WTC11 (cell line): ENCODE measurements at regions not wholly inside any gene's neighbourhood (a gene's known extent, or its start where the extent isn't known, plus 50 kb on each side); places are given as distances from the start of the nearest gene placed in this dataset.

Experiments
- ATAC-seq: fragments of 200-7000 bp; cut with Tn5 transposase; 2 replicates; pipeline ENCODE4 v1.10.0; 2021; ENCODE audit warnings: mild to moderate bottlenecking, moderate library complexity
- CTCF ChIA-PET: fragments of 300-600 bp; sonication (Branson Sonifier 250); formaldehyde crosslinking; loops from one replicate; lab custom pipeline; 2021; ENCODE audit warnings: antibody characterized with exemption; lab: Charles Lee
- POLR2A ChIA-PET: fragments of 350-600 bp; sonication (Branson Sonifier 250); formaldehyde crosslinking; loops from one replicate; lab custom pipeline; 2021; ENCODE audit warnings: antibody characterized with exemption; lab: Charles Lee
- DNase-seq: peaks from one replicate; pipeline ENCODE4 v3.0.0; 2021; ENCODE audit warnings: low spot score
- H3K27ac Mint-ChIP-seq: 2 replicates; pipeline ENCODE4 v1.8.0; 2021; ENCODE audit warnings: mixed read lengths
- H3K27me3 Mint-ChIP-seq: 2 replicates; pipeline ENCODE4 v1.8.0; 2021; ENCODE audit warnings: low read depth, mild to moderate bottlenecking, moderate library complexity, mixed read lengths
- H3K36me3 Mint-ChIP-seq: 2 replicates; pipeline ENCODE4 v1.8.0; 2021; ENCODE audit warnings: mixed read lengths
- H3K4me1 Mint-ChIP-seq: 2 replicates; pipeline ENCODE4 v1.8.0; 2022; ENCODE audit warnings: mixed read lengths
- H3K4me3 Mint-ChIP-seq: 2 replicates; pipeline ENCODE4 v1.8.0; 2021; ENCODE audit warnings: mild to moderate bottlenecking, moderate library complexity, mixed read lengths
- H3K9me3 Mint-ChIP-seq: 2 replicates; pipeline ENCODE4 v1.8.0; 2021; ENCODE audit warnings: mixed read lengths
- ATF1 ChIP-seq: sonication (generic); formaldehyde crosslinking; IDR thresholded peaks from 2 replicates; pipeline ENCODE4 v1.8.1; 2023; ENCODE audit warnings: mild to moderate bottlenecking, moderate library complexity, missing genetic modification reagents
- ELF4 ChIP-seq: sonication (generic); formaldehyde crosslinking; IDR thresholded peaks from 2 replicates; pipeline ENCODE4 v1.8.1; 2022; ENCODE audit warnings: low read depth, mild to moderate bottlenecking, moderate library complexity, missing genetic modification reagents
- ETV6 ChIP-seq: sonication (generic); formaldehyde crosslinking; IDR thresholded peaks from 2 replicates; pipeline ENCODE4 v1.8.1; 2022; ENCODE audit warnings: mild to moderate bottlenecking, missing genetic modification reagents
- FOXP1 ChIP-seq: sonication (generic); formaldehyde crosslinking; IDR thresholded peaks from 2 replicates; pipeline ENCODE4 v1.8.0; 2022; ENCODE audit warnings: missing genetic modification reagents, mild to moderate bottlenecking, moderate library complexity, borderline replicate concordance
- PRRX2 ChIP-seq: fragments of 250-450 bp; sonication (Bioruptor Pico); IDR thresholded peaks from 2 replicates; pipeline ENCODE4 v1.8.0; 2021; ENCODE audit warnings: mild to moderate bottlenecking
- SMAD3 ChIP-seq: sonication (generic); formaldehyde crosslinking; IDR thresholded peaks from 2 replicates; pipeline ENCODE4 v1.8.0; 2022; ENCODE audit warnings: missing genetic modification reagents, mild to moderate bottlenecking, borderline replicate concordance
- TF ChIP-seq, protein P1 (sequence below): sonication (generic); formaldehyde crosslinking; IDR thresholded peaks from 2 replicates; pipeline ENCODE4 v1.8.1; 2023; ENCODE audit warnings: mild to moderate bottlenecking, missing genetic modification reagents
- TF ChIP-seq, protein P2 (sequence below): fragments of 250-450 bp; sonication (Bioruptor Pico); IDR thresholded peaks from 2 replicates; pipeline ENCODE4 v1.9.0; 2021; ENCODE audit warnings: moderate library complexity, mild to moderate bottlenecking, inconsistent platforms, borderline replicate concordance
- TF ChIP-seq, protein P3 (sequence below): sonication (generic); formaldehyde crosslinking; IDR thresholded peaks from 2 replicates; pipeline ENCODE4 v1.8.0; 2022; ENCODE audit warnings: mild to moderate bottlenecking, missing genetic modification reagents
- TF ChIP-seq, protein P4 (sequence below): sonication (generic); formaldehyde crosslinking; IDR thresholded peaks from 2 replicates; pipeline ENCODE4 v1.8.0; 2022; ENCODE audit warnings: missing genetic modification reagents
- TF ChIP-seq, protein P5 (sequence below): sonication (generic); formaldehyde crosslinking; IDR thresholded peaks from 2 replicates; pipeline ENCODE4 v1.8.0; 2023; ENCODE audit warnings: missing genetic modification reagents
- TF ChIP-seq, protein P6 (sequence below): sonication (generic); formaldehyde crosslinking; IDR thresholded peaks from 2 replicates; pipeline ENCODE4 v1.8.1; 2022; ENCODE audit warnings: low read depth, missing genetic modification reagents, borderline replicate concordance

DNA sequence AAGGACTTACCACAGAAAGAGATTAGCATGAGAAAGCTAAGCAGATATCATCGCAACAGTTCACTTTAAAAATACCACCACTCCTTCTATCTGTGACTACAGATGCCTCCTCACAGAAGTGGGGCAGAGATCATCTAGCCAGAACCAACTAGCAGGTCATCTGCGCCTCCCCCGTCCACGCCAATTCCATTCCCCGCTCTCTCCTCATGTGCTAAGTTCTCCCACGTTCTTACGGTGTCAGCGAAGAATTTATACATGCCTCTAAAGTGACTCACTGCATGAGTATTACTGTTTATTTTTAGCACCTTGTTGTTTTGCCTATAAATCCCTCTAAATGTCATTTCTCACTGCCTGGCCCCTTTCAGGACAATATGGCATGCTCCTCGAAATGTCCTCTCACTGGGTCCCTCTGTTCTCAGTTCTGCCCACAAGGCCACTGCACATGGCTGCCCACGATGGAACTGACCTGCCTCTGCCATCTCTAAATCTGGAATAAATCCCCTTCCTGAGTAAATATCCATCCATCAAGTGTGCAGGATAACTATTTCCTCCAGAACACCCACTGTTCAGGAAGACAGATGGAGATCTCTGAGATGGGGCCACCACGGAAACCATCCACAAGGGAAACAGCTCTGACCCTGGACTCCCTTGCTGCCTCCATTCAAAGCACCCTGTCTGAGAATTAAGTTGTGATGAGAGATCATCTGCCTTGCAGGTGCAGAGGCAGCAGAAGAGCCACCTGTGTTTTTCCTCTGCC, 137.7 kb downstream of the IRS1 start:
- Mint-ChIP-seq H3K9me3 (peaks cover 14% of the 10 kb centered on the region), H3K4me3 (no peak overlapping the region), H3K27ac (no peak overlapping the region), H3K4me1 (peaks cover 27% of the 10 kb centered on the region), H3K27me3 (no peaks in the 10 kb centered on the region; the same call in 1 of the 2 replicates), H3K36me3 (peaks cover 3% of the 10 kb centered on the region; the same call in 1 of the 2 replicates)
- TF ChIP-seq, protein P1, sequence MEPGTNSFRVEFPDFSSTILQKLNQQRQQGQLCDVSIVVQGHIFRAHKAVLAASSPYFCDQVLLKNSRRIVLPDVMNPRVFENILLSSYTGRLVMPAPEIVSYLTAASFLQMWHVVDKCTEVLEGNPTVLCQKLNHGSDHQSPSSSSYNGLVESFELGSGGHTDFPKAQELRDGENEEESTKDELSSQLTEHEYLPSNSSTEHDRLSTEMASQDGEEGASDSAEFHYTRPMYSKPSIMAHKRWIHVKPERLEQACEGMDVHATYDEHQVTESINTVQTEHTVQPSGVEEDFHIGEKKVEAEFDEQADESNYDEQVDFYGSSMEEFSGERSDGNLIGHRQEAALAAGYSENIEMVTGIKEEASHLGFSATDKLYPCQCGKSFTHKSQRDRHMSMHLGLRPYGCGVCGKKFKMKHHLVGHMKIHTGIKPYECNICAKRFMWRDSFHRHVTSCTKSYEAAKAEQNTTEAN (CRISPR knock-in tag): no peak
- TF ChIP-seq ATF1: no peak
- TF ChIP-seq, protein P2, sequence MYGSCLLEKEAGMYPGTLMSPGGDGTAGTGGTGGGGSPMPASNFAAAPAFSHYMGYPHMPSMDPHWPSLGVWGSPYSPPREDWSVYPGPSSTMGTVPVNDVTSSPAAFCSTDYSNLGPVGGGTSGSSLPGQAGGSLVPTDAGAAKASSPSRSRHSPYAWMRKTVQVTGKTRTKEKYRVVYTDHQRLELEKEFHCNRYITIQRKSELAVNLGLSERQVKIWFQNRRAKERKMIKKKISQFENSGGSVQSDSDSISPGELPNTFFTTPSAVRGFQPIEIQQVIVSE (CRISPR knock-in tag): no peak
- TF ChIP-seq, protein P3, sequence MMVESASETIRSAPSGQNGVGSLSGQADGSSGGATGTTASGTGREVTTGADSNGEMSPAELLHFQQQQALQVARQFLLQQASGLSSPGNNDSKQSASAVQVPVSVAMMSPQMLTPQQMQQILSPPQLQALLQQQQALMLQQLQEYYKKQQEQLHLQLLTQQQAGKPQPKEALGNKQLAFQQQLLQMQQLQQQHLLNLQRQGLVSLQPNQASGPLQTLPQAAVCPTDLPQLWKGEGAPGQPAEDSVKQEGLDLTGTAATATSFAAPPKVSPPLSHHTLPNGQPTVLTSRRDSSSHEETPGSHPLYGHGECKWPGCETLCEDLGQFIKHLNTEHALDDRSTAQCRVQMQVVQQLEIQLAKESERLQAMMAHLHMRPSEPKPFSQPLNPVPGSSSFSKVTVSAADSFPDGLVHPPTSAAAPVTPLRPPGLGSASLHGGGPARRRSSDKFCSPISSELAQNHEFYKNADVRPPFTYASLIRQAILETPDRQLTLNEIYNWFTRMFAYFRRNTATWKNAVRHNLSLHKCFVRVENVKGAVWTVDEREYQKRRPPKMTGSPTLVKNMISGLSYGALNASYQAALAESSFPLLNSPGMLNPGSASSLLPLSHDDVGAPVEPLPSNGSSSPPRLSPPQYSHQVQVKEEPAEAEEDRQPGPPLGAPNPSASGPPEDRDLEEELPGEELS: no peak
- TF ChIP-seq SMAD3: no peak
- TF ChIP-seq, protein P4, sequence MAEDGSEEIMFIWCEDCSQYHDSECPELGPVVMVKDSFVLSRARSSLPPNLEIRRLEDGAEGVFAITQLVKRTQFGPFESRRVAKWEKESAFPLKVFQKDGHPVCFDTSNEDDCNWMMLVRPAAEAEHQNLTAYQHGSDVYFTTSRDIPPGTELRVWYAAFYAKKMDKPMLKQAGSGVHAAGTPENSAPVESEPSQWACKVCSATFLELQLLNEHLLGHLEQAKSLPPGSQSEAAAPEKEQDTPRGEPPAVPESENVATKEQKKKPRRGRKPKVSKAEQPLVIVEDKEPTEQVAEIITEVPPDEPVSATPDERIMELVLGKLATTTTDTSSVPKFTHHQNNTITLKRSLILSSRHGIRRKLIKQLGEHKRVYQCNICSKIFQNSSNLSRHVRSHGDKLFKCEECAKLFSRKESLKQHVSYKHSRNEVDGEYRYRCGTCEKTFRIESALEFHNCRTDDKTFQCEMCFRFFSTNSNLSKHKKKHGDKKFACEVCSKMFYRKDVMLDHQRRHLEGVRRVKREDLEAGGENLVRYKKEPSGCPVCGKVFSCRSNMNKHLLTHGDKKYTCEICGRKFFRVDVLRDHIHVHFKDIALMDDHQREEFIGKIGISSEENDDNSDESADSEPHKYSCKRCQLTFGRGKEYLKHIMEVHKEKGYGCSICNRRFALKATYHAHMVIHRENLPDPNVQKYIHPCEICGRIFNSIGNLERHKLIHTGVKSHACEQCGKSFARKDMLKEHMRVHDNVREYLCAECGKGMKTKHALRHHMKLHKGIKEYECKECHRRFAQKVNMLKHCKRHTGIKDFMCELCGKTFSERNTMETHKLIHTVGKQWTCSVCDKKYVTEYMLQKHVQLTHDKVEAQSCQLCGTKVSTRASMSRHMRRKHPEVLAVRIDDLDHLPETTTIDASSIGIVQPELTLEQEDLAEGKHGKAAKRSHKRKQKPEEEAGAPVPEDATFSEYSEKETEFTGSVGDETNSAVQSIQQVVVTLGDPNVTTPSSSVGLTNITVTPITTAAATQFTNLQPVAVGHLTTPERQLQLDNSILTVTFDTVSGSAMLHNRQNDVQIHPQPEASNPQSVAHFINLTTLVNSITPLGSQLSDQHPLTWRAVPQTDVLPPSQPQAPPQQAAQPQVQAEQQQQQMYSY: no peak
- TF ChIP-seq ELF4 (CRISPR knock-in tag): no peak
- TF ChIP-seq ETV6 (CRISPR knock-in tag): no peak
- TF ChIP-seq FOXP1 (CRISPR knock-in tag): no peak
- TF ChIP-seq, protein P5, sequence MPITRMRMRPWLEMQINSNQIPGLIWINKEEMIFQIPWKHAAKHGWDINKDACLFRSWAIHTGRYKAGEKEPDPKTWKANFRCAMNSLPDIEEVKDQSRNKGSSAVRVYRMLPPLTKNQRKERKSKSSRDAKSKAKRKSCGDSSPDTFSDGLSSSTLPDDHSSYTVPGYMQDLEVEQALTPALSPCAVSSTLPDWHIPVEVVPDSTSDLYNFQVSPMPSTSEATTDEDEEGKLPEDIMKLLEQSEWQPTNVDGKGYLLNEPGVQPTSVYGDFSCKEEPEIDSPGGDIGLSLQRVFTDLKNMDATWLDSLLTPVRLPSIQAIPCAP (CRISPR knock-in tag): no peak
- TF ChIP-seq, protein P6, sequence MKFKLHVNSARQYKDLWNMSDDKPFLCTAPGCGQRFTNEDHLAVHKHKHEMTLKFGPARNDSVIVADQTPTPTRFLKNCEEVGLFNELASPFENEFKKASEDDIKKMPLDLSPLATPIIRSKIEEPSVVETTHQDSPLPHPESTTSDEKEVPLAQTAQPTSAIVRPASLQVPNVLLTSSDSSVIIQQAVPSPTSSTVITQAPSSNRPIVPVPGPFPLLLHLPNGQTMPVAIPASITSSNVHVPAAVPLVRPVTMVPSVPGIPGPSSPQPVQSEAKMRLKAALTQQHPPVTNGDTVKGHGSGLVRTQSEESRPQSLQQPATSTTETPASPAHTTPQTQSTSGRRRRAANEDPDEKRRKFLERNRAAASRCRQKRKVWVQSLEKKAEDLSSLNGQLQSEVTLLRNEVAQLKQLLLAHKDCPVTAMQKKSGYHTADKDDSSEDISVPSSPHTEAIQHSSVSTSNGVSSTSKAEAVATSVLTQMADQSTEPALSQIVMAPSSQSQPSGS: no peak
- DNase-seq (no peak), ATAC-seq (no peak)
- ChIA-PET POLR2A (no interaction called here), CTCF (no interaction called here)

DNA sequence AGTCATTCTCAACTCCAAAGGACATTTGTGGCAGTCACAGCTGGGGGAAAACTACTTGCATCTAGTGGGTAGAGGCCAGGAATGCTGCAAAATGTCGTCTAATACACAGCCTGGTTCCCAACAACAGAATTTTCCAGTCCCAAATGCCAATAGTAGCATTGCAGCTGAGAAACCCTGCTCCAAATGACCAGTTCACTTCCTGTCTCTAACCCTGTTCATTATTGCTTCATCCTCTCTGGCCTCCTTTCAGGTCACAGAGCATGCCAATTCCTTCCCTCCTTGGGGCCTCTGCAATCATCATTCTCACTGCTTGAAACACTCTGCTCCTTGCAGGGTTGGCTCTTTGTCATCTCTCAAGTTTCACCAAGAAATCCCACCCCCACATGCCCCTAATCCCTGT, 139.1 kb downstream of the IRS1 start:
- ATAC-seq (no peak), DNase-seq (no peak)
- Mint-ChIP-seq H3K27me3 (no peaks in the 10 kb centered on the region; the same call in 1 of the 2 replicates), H3K4me3 (no peak overlapping the region), H3K36me3 (peaks cover 3% of the 10 kb centered on the region; the same call in 1 of the 2 replicates), H3K9me3 (peaks cover 14% of the 10 kb centered on the region), H3K4me1 (peaks cover 34% of the 10 kb centered on the region), H3K27ac (no peak overlapping the region)
- ChIA-PET POLR2A (no interaction called here), CTCF (no interaction called here)
- no peak for TF ChIP-seq PRRX2 (CRISPR knock-in tag)
